ENCODE measurements at regions not wholly inside any gene's neighbourhood (a gene's known extent, or its start where the extent isn't known, plus 50 kb on each side); places are given as distances from the start of the nearest gene placed in this dataset.
A peak's percentile ranks its signal among the peaks of the same experiment; 100 is the strongest.
"Not testable (repeated sequence)": the region's sequence is repeated elsewhere in the genome, so short reads cannot be mapped to it uniquely, and the experiment has no call there.

DNA sequence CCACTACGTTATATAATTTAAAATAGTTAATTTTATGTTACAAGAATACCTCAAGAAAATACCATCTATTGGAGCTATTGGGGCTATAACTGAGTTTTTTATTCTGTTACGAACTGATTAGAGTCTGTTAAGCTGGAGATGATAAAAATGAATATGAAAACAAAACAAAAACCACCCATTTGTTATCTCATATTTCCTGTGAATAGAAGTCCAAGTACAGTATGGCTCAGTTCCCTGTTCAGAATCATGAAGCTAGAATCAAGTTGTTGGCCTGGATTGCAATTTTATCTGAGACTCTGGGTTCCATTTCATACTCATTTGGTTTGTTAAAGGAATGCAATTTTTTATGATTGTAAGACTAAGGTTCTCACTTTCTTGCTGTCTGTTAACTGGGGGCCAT, 319.1 kb upstream of the PCDH18 start:
- Histone ChIP-seq H3K4me1 (no peaks in the 10 kb centered on the region), H3K4me3 (no peak overlapping the region), H3K27ac (no peak overlapping the region), H3K27me3 (replicated peaks in 1 of 7) (no peaks in the 10 kb centered on the region), H3K9me3 (peaks cover 0 to 34% (median 23%) of the 10 kb centered on the region in 8 donors), H3K36me3 (no peaks in the 10 kb centered on the region)
- no peak for DNase-seq
- TF ChIP-seq POLR2AphosphoS5 (IDR thresholded peaks at IDR 0.05): no peak
- no peak for TF ChIP-seq POLR2A (IDR thresholded peaks at IDR 0.05)
- TF ChIP-seq, protein P1, sequence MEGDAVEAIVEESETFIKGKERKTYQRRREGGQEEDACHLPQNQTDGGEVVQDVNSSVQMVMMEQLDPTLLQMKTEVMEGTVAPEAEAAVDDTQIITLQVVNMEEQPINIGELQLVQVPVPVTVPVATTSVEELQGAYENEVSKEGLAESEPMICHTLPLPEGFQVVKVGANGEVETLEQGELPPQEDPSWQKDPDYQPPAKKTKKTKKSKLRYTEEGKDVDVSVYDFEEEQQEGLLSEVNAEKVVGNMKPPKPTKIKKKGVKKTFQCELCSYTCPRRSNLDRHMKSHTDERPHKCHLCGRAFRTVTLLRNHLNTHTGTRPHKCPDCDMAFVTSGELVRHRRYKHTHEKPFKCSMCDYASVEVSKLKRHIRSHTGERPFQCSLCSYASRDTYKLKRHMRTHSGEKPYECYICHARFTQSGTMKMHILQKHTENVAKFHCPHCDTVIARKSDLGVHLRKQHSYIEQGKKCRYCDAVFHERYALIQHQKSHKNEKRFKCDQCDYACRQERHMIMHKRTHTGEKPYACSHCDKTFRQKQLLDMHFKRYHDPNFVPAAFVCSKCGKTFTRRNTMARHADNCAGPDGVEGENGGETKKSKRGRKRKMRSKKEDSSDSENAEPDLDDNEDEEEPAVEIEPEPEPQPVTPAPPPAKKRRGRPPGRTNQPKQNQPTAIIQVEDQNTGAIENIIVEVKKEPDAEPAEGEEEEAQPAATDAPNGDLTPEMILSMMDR (IDR thresholded peaks at IDR 0.05 in 8 of 11, conservative IDR thresholded peaks at IDR 0.05 in 3 of 11): no peak
- intact Hi-C loops (cut with DNase I; ENCODE audit: low total_unique reads): no loop called here
- 43 to 74% (median 62%) methylated on average over 2 of the region's 2 CpGs for WGBS, 5 donors

DNA sequence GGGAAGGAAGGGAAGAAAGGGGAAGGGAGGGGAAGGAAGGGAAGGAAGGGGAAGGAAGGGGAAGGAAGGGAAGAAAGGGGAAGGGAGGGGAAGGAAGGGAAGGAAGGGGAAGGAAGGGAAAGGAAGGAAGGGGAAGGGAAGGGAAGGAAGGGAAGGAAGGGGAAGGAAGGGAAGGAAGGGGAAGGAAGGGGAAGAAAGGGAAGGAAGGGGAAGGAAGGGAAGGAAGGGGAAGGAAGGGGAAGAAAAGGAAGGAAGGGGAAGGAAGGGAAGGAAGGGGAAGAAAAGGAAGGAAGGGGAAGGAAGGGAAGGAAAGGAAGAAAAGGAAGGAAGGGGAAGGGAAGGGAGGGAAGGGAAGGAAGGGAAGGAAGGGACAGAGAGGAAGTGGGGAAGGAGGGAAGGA, 295.7 kb upstream of the PCDH18 start:
- H3K27me3 ChIP-seq (replicated peaks in 1 of 7); intact Hi-C loops (cut with DNase I; ENCODE audit: low total_unique reads); H3K27ac ChIP-seq; H3K4me1 ChIP-seq; DNase-seq; H3K4me3 ChIP-seq; H3K36me3 ChIP-seq: not testable (repeated sequence)
- H3K9me3 ChIP-seq: peaks cover 0 to 32% (median 17%) of the 10 kb centered on the region in 8 donors

DNA sequence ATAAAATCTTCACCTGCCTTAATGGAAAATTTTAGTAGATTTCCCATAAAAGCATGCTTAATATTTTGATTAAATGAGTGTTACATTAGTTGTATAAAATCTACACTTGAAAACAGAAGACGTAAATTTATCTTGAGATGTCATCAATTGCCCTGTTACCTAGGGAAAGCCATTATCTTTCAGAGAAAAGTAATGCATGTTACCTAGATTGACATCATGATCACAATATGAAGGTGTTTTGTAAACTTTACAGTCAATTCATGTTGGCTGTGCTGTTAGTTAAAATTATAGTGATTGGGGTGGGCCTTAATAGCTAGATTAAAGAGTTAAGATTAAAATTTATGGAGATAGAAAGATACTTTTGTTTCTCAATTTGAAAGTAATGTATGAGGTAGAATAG, 293.2 kb upstream of the PCDH18 start:
- WGBS, 5 donors: 89 to 93% (median 92%) methylated on average over 1 of the region's 1 CpG
- H3K27ac ChIP-seq: no peak overlapping the region
- no peak overlapping the region for H3K4me3 ChIP-seq
- no peaks in the 10 kb centered on the region for H3K36me3 ChIP-seq
- H3K27me3 ChIP-seq (replicated peaks in 1 of 7): no peaks in the 10 kb centered on the region
- H3K4me1 ChIP-seq: no peaks in the 10 kb centered on the region
- intact Hi-C loops (cut with DNase I; ENCODE audit: low total_unique reads): no loop called here
- H3K9me3 ChIP-seq: peaks cover 0 to 22% (median 6%) of the 10 kb centered on the region in 8 donors
- no peak for DNase-seq
- TF ChIP-seq POLR2A (IDR thresholded peaks at IDR 0.05): no peak
- no peak for TF ChIP-seq POLR2AphosphoS5 (IDR thresholded peaks at IDR 0.05)

DNA sequence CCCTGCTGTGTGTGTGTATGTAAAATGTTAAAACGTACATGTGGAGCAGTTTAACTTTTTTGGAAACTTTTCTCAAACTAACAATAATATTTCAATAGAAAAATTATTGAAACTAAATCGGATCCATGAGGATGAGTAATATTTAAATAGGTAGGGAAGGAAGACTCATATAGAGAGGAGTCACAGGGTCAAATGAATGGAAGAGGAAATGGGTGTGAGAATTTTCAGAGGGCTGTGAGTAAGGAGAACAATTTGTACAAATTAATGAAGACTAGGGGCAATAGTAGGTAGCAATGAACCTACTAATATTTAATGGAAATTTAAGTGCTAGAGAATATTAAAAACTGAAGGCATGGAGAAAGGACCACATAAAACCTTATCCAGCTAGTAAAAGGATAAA, 290.7 kb upstream of the PCDH18 start:
- Histone ChIP-seq H3K9me3 (peaks cover 0 to 5% (median 0%) of the 10 kb centered on the region in 8 donors), H3K4me1 (no peaks in the 10 kb centered on the region), H3K4me3 (no peak overlapping the region), H3K27me3 (replicated peaks in 1 of 7) (no peaks in the 10 kb centered on the region), H3K36me3 (no peaks in the 10 kb centered on the region), H3K27ac (no peak overlapping the region)
- intact Hi-C loops (cut with DNase I; ENCODE audit: low total_unique reads): no loop called here
- WGBS, 5 donors: 67 to 83% (median 77%) methylated on average over 2 of the region's 2 CpGs
- TF ChIP-seq POLR2AphosphoS5 (IDR thresholded peaks at IDR 0.05) (no peak), POLR2A (IDR thresholded peaks at IDR 0.05) (no peak)
- TF ChIP-seq, protein P1 (IDR thresholded peaks at IDR 0.05 in 8 of 11, conservative IDR thresholded peaks at IDR 0.05 in 3 of 11): no peak
- no peak for DNase-seq

GRCh38 chr4:137819964-137820383, 287.7 kb upstream of the PCDH18 start:
- WGBS, 5 donors: 74 to 91% (median 82%) methylated on average over 1 of the region's 1 CpG
- Histone ChIP-seq H3K4me1 (no peaks in the 10 kb centered on the region), H3K9me3 (no peaks in the 10 kb centered on the region), H3K27ac (no peak overlapping the region), H3K27me3 (replicated peaks in 1 of 7) (no peaks in the 10 kb centered on the region), H3K4me3 (no peak overlapping the region), H3K36me3 (no peaks in the 10 kb centered on the region)
- no peak for DNase-seq
- no peak for TF ChIP-seq POLR2A (IDR thresholded peaks at IDR 0.05)
- TF ChIP-seq, protein P1 (IDR thresholded peaks at IDR 0.05 in 8 of 11, conservative IDR thresholded peaks at IDR 0.05 in 3 of 11): peak in 2 of 11 experiments; percentile 11 to 12
- no peak for TF ChIP-seq POLR2AphosphoS5 (IDR thresholded peaks at IDR 0.05)
- intact Hi-C loops (cut with DNase I; ENCODE audit: low total_unique reads): no loop called here
